ENCODE measurements at regions not wholly inside any gene's neighbourhood (a gene's known extent, or its start where the extent isn't known, plus 50 kb on each side); places are given as distances from the start of the nearest gene placed in this dataset.

GRCh38 chr9:13397220-13397619 is 117.7 kb upstream of the MPDZ start:
- H3K4me2 ChIP-seq (ENCODE audit: low read depth, low read length, poor library complexity, severe bottlenecking): no peak overlapping the region
- no peaks in the 10 kb centered on the region for H3K27me3 ChIP-seq (ENCODE audit: low read length)
- no peaks in the 10 kb centered on the region for H3K36me3 ChIP-seq (ENCODE audit: insufficient read depth, low read length)
- H3K9me3 ChIP-seq (ENCODE audit: low read length): no peaks in the 10 kb centered on the region
- no peak overlapping the region for H3K4me3 ChIP-seq (ENCODE audit: low read length)
- no peaks in the 10 kb centered on the region for H3K9me2 ChIP-seq (replicated peaks; ENCODE audit: insufficient read depth, low read length)
- H3K79me2 ChIP-seq (ENCODE audit: low read length): no peaks in the 10 kb centered on the region
- H3K27ac ChIP-seq (ENCODE audit: low read length): no peak overlapping the region
- no peak overlapping the region for H2AFZ ChIP-seq (ENCODE audit: low read length)
- no peaks in the 10 kb centered on the region for H3K4me1 ChIP-seq (ENCODE audit: low read length)
- DNase-seq: no peak
- H3K9ac ChIP-seq (ENCODE audit: low read length): no peak overlapping the region
- H4K20me1 ChIP-seq (ENCODE audit: insufficient read depth, low read depth, low read length): no peaks in the 10 kb centered on the region

- no peaks in the 10 kb centered on the region for H3K36me3 ChIP-seq (ENCODE audit: insufficient read depth, low read length)
- H2AFZ ChIP-seq (ENCODE audit: low read length): no peak overlapping the region
- DNase-seq: no peak
- no peak overlapping the region for H3K9ac ChIP-seq (ENCODE audit: low read length)
- no peaks in the 10 kb centered on the region for H3K4me1 ChIP-seq (ENCODE audit: low read length)
- H3K9me2 ChIP-seq (replicated peaks; ENCODE audit: insufficient read depth, low read length): no peaks in the 10 kb centered on the region
- H3K27me3 ChIP-seq (ENCODE audit: low read length): no peaks in the 10 kb centered on the region
- H3K79me2 ChIP-seq (ENCODE audit: low read length): no peaks in the 10 kb centered on the region
- no peaks in the 10 kb centered on the region for H3K9me3 ChIP-seq (ENCODE audit: low read length)
- H4K20me1 ChIP-seq (ENCODE audit: insufficient read depth, low read depth, low read length): no peaks in the 10 kb centered on the region
- no peak overlapping the region for H3K27ac ChIP-seq (ENCODE audit: low read length)
- H3K4me2 ChIP-seq (ENCODE audit: low read depth, low read length, poor library complexity, severe bottlenecking): no peak overlapping the region
- H3K4me3 ChIP-seq (ENCODE audit: low read length): no peak overlapping the region
Measured at GRCh38 chr9:13396418-13396817, 116.9 kb upstream of the MPDZ start.

- Histone ChIP-seq H3K27ac (ENCODE audit: low read length) (no peak overlapping the region), H2AFZ (ENCODE audit: low read length) (no peak overlapping the region), H3K4me1 (ENCODE audit: low read length) (no peaks in the 10 kb centered on the region), H3K79me2 (ENCODE audit: low read length) (no peaks in the 10 kb centered on the region), H3K9ac (ENCODE audit: low read length) (no peak overlapping the region), H3K36me3 (ENCODE audit: insufficient read depth, low read length) (no peaks in the 10 kb centered on the region), H4K20me1 (ENCODE audit: insufficient read depth, low read depth, low read length) (no peaks in the 10 kb centered on the region), H3K9me2 (replicated peaks; ENCODE audit: insufficient read depth, low read length) (no peaks in the 10 kb centered on the region), H3K9me3 (ENCODE audit: low read length) (no peaks in the 10 kb centered on the region), H3K4me2 (ENCODE audit: low read depth, low read length, poor library complexity, severe bottlenecking) (no peak overlapping the region), H3K4me3 (ENCODE audit: low read length) (no peak overlapping the region), H3K27me3 (ENCODE audit: low read length) (no peaks in the 10 kb centered on the region)
- no peak for DNase-seq
Measured at GRCh38 chr9:13395156-13395555, 115.7 kb upstream of the MPDZ start.

GRCh38 chr9:13388157-13388556 is 108.7 kb upstream of the MPDZ start:
- Histone ChIP-seq H3K4me3 (ENCODE audit: low read length) (no peak overlapping the region), H2AFZ (ENCODE audit: low read length) (no peak overlapping the region), H3K9me2 (replicated peaks; ENCODE audit: insufficient read depth, low read length) (no peaks in the 10 kb centered on the region), H3K36me3 (ENCODE audit: insufficient read depth, low read length) (no peaks in the 10 kb centered on the region), H3K27me3 (ENCODE audit: low read length) (no peaks in the 10 kb centered on the region), H3K4me2 (ENCODE audit: low read depth, low read length, poor library complexity, severe bottlenecking) (no peak overlapping the region), H3K27ac (ENCODE audit: low read length) (no peak overlapping the region), H3K9me3 (ENCODE audit: low read length) (no peaks in the 10 kb centered on the region), H3K4me1 (ENCODE audit: low read length) (no peaks in the 10 kb centered on the region), H3K79me2 (ENCODE audit: low read length) (no peaks in the 10 kb centered on the region), H4K20me1 (ENCODE audit: insufficient read depth, low read depth, low read length) (no peaks in the 10 kb centered on the region), H3K9ac (ENCODE audit: low read length) (no peak overlapping the region)
- no peak for DNase-seq

- H3K79me2 ChIP-seq (ENCODE audit: low read length): no peaks in the 10 kb centered on the region
- H3K36me3 ChIP-seq (ENCODE audit: insufficient read depth, low read length): no peaks in the 10 kb centered on the region
- no peak overlapping the region for H2AFZ ChIP-seq (ENCODE audit: low read length)
- H3K27ac ChIP-seq (ENCODE audit: low read length): no peak overlapping the region
- no peaks in the 10 kb centered on the region for H3K4me1 ChIP-seq (ENCODE audit: low read length)
- no peaks in the 10 kb centered on the region for H4K20me1 ChIP-seq (ENCODE audit: insufficient read depth, low read depth, low read length)
- no peak overlapping the region for H3K9ac ChIP-seq (ENCODE audit: low read length)
- no peaks in the 10 kb centered on the region for H3K27me3 ChIP-seq (ENCODE audit: low read length)
- H3K9me3 ChIP-seq (ENCODE audit: low read length): no peaks in the 10 kb centered on the region
- H3K9me2 ChIP-seq (replicated peaks; ENCODE audit: insufficient read depth, low read length): no peaks in the 10 kb centered on the region
- DNase-seq: no peak
- no peak overlapping the region for H3K4me3 ChIP-seq (ENCODE audit: low read length)
- no peak overlapping the region for H3K4me2 ChIP-seq (ENCODE audit: low read depth, low read length, poor library complexity, severe bottlenecking)
Measured at GRCh38 chr9:13387734-13388067, 108.2 kb upstream of the MPDZ start.

- no peaks in the 10 kb centered on the region for H3K79me2 ChIP-seq (ENCODE audit: low read length)
- H3K27me3 ChIP-seq (ENCODE audit: low read length): no peaks in the 10 kb centered on the region
- no peak for DNase-seq
- H4K20me1 ChIP-seq (ENCODE audit: insufficient read depth, low read depth, low read length): no peaks in the 10 kb centered on the region
- no peaks in the 10 kb centered on the region for H3K4me1 ChIP-seq (ENCODE audit: low read length)
- H3K4me3 ChIP-seq (ENCODE audit: low read length): no peak overlapping the region
- no peak overlapping the region for H3K4me2 ChIP-seq (ENCODE audit: low read depth, low read length, poor library complexity, severe bottlenecking)
- H3K9me2 ChIP-seq (replicated peaks; ENCODE audit: insufficient read depth, low read length): no peaks in the 10 kb centered on the region
- no peaks in the 10 kb centered on the region for H3K9me3 ChIP-seq (ENCODE audit: low read length)
- H2AFZ ChIP-seq (ENCODE audit: low read length): no peak overlapping the region
- no peaks in the 10 kb centered on the region for H3K36me3 ChIP-seq (ENCODE audit: insufficient read depth, low read length)
- H3K27ac ChIP-seq (ENCODE audit: low read length): no peak overlapping the region
- no peak overlapping the region for H3K9ac ChIP-seq (ENCODE audit: low read length)
Measured at GRCh38 chr9:13386935-13387733, 107.6 kb upstream of the MPDZ start.

GRCh38 chr9:13386316-13386715 is 106.8 kb upstream of the MPDZ start:
- Histone ChIP-seq H3K4me1 (ENCODE audit: low read length) (no peaks in the 10 kb centered on the region), H3K9me3 (ENCODE audit: low read length) (no peaks in the 10 kb centered on the region), H3K27ac (ENCODE audit: low read length) (no peak overlapping the region), H3K36me3 (ENCODE audit: insufficient read depth, low read length) (no peaks in the 10 kb centered on the region), H2AFZ (ENCODE audit: low read length) (no peak overlapping the region), H3K4me2 (ENCODE audit: low read depth, low read length, poor library complexity, severe bottlenecking) (no peak overlapping the region), H3K9ac (ENCODE audit: low read length) (no peak overlapping the region), H3K27me3 (ENCODE audit: low read length) (no peaks in the 10 kb centered on the region), H3K4me3 (ENCODE audit: low read length) (no peak overlapping the region), H3K79me2 (ENCODE audit: low read length) (no peaks in the 10 kb centered on the region), H4K20me1 (ENCODE audit: insufficient read depth, low read depth, low read length) (no peaks in the 10 kb centered on the region), H3K9me2 (replicated peaks; ENCODE audit: insufficient read depth, low read length) (no peaks in the 10 kb centered on the region)
- no peak for DNase-seq

GRCh38 chr9:13383855-13384254 is 104.4 kb upstream of the MPDZ start:
- Histone ChIP-seq H2AFZ (ENCODE audit: low read length) (no peak overlapping the region), H3K27ac (ENCODE audit: low read length) (no peak overlapping the region), H3K4me3 (ENCODE audit: low read length) (no peak overlapping the region), H3K9ac (ENCODE audit: low read length) (no peak overlapping the region), H3K36me3 (ENCODE audit: insufficient read depth, low read length) (no peaks in the 10 kb centered on the region), H4K20me1 (ENCODE audit: insufficient read depth, low read depth, low read length) (no peaks in the 10 kb centered on the region), H3K9me3 (ENCODE audit: low read length) (no peaks in the 10 kb centered on the region), H3K9me2 (replicated peaks; ENCODE audit: insufficient read depth, low read length) (no peaks in the 10 kb centered on the region), H3K4me2 (ENCODE audit: low read depth, low read length, poor library complexity, severe bottlenecking) (no peak overlapping the region), H3K27me3 (ENCODE audit: low read length) (no peaks in the 10 kb centered on the region), H3K79me2 (ENCODE audit: low read length) (no peaks in the 10 kb centered on the region), H3K4me1 (ENCODE audit: low read length) (no peaks in the 10 kb centered on the region)
- DNase-seq: no peak

Measured in Karpas-422 (cell line).